NB4 (cell line): ENCODE measurements at regions not wholly inside any gene's neighbourhood (a gene's known extent, or its start where the extent isn't known, plus 50 kb on each side); places are given as distances from the start of the nearest gene placed in this dataset.
A peak's percentile ranks its signal among the peaks of the same experiment; 100 is the strongest.

ENCODE experiments used
- DNase-seq: peaks from one replicate; pipeline ENCODE4 v3.0.0; 2010; ENCODE audit warnings: low read depth
- H3K4me3 ChIP-seq: one replicate; pipeline ENCODE4 v1.5.1; 2011; ENCODE audit warnings: mild to moderate bottlenecking, low read depth, low read length, moderate library complexity
- CTCF ChIP-seq: IDR thresholded peaks from one replicate; pipeline ENCODE4 v1.5.1; 2012; ENCODE audit warnings: low read depth, low read length
- MAX ChIP-seq: IDR thresholded peaks from 2 replicates; pipeline ENCODE4 v1.6.1; 2011; ENCODE audit warnings: low read depth, low read length
- MYC ChIP-seq: IDR thresholded peaks from 2 replicates; pipeline ENCODE4 v1.6.1; 2011; ENCODE audit warnings: low read depth, low read length
- POLR2A ChIP-seq: IDR thresholded peaks from 2 replicates; pipeline ENCODE4 v1.6.1; 2011; ENCODE audit warnings: mild to moderate bottlenecking; ENCODE audit not compliant: insufficient read length; ENCODE audit errors: extremely low read depth

GRCh38 chr5:102579379-102579778, 80.6 kb upstream of the SLCO6A1 start:
- DNase-seq: no peak
- TF ChIP-seq MYC (no peak), POLR2A (no peak), CTCF (no peak), MAX (no peak)
- no peak overlapping the region for H3K4me3 ChIP-seq

- no peak overlapping the region for H3K4me3 ChIP-seq
- no peak for TF ChIP-seq POLR2A
- no peak for TF ChIP-seq CTCF
- no peak for TF ChIP-seq MAX
- no peak for TF ChIP-seq MYC
- no peak for DNase-seq
Observed at GRCh38 chr5:102581011-102581410, 82.2 kb upstream of the SLCO6A1 start.

GRCh38 chr5:102582696-102583095, 83.9 kb upstream of the SLCO6A1 start:
- H3K4me3 ChIP-seq: no peak overlapping the region
- no peak for DNase-seq
- TF ChIP-seq MYC (no peak), MAX (no peak), CTCF (no peak), POLR2A (no peak)

GRCh38 chr5:102583276-102584124, 84.7 kb upstream of the SLCO6A1 start:
- TF ChIP-seq POLR2A (no peak), CTCF (peak; percentile 6)
- DNase-seq: peak; percentile 8

GRCh38 chr5:102589661-102590060, 90.9 kb upstream of the SLCO6A1 start:
- no peak overlapping the region for H3K4me3 ChIP-seq
- DNase-seq: no peak
- TF ChIP-seq MAX (no peak), POLR2A (no peak), CTCF (no peak), MYC (no peak)

More at GRCh38 chr5:102583276-102584124, 84.7 kb upstream of the SLCO6A1 start:
- no peak overlapping the region for H3K4me3 ChIP-seq

- DNase-seq: no peak
- no peak for TF ChIP-seq POLR2A
- TF ChIP-seq MYC: no peak
- no peak for TF ChIP-seq CTCF
- no peak for TF ChIP-seq MAX
- no peak overlapping the region for H3K4me3 ChIP-seq
Observed at GRCh38 chr5:102590467-102590866, 91.7 kb upstream of the SLCO6A1 start.
